Upper lobe of left lung (tissue), 6 donors: ENCODE measurements at regions not wholly inside any gene's neighbourhood (a gene's known extent, or its start where the extent isn't known, plus 50 kb on each side); places are given as distances from the start of the nearest gene placed in this dataset.

ENCODE experiments used
- ATAC-seq, 2 donors: fragments of 200-7000 bp; cut with Tn5 transposase; one replicate each; pipeline ENCODE4 v1.9.1; 2022; ENCODE audit warnings: mild to moderate bottlenecking in 2 of 2, moderate library complexity in 2 of 2; ENCODE audit not compliant: low FRiP score in 2 of 2
- DNase-seq, 2 donors: peaks; one replicate each; pipeline ENCODE4 v3.0.0-alpha.2; 2019 to 2020
- H3K27ac ChIP-seq, 4 donors: fragments of 200-600 bp; sonication (generic); one replicate each; pipeline ENCODE4 v1.5.1; 2016 to 2019
- H3K27me3 ChIP-seq, 4 donors: fragments of 200-600 bp; sonication (generic); one replicate each; pipeline ENCODE4 v1.5.1; 2017 to 2019
- H3K36me3 ChIP-seq, 4 donors: fragments of 200-600 bp; sonication (generic); one replicate each; pipeline ENCODE4 v1.5.1; 2016 to 2019
- H3K4me1 ChIP-seq, 4 donors: fragments of 200-600 bp; sonication (generic); one replicate each; pipeline ENCODE4 v1.5.1; 2018 to 2019
- H3K4me3 ChIP-seq, 4 donors: fragments of 200-600 bp; sonication (generic); one replicate each; pipeline ENCODE4 v1.5.1; 2017 to 2019; ENCODE audit warnings: mild to moderate bottlenecking in 2 of 4, moderate library complexity in 1 of 4
- H3K9me3 ChIP-seq, 4 donors: fragments of 200-600 bp; sonication (generic); one replicate each; pipeline ENCODE4 v1.5.1; 2018 to 2019
- CTCF ChIP-seq, 6 experiments: fragments of 450-650 bp in 4 of 6; fragments of 200-600 bp in 2 of 6; sonication (generic) in 2 of 6; IDR thresholded peaks; one replicate each; pipeline ENCODE4 v1.5.1; 2016 to 2019; ENCODE audit warnings: antibody characterized with exemption in 6 of 6
- EP300 ChIP-seq, 4 donors: sonication (generic); formaldehyde crosslinking; IDR thresholded peaks; one replicate each; pipeline ENCODE4 v1.5.1; 2017; ENCODE audit warnings: antibody characterized with exemption in 4 of 4, control low read depth in 2 of 4
- POLR2A ChIP-seq, 4 donors: fragments of 450-650 bp; IDR thresholded peaks; one replicate each; pipeline ENCODE4 v1.5.1; 2016 to 2017; ENCODE audit warnings: antibody characterized with exemption in 4 of 4, mild to moderate bottlenecking in 2 of 4
- POLR2AphosphoS5 ChIP-seq, 2 donors: sonication (generic); formaldehyde crosslinking; IDR thresholded peaks; one replicate each; pipeline ENCODE4 v1.5.1; 2017; ENCODE audit warnings: antibody characterized with exemption in 2 of 2
- WGBS, 2 donors: methylation state at CpG; one replicate each; pipeline ENCODE4 v1.1.5; 2017 to 2018; 5-methylcytosine and 5-hydroxymethylcytosine counted together
- donor health status: DM: no; HTN: no; CAD: no; lungs with moderate emphysema.
- donor health status: DM: no; HTN: yes; CAD: no; lungs with severe emphysema.

GRCh38 chr22:49302150-49302460 lies 525.6 kb downstream of the BRD1 start:
- TF ChIP-seq POLR2AphosphoS5 (IDR thresholded peaks at IDR 0.05): no peak
- TF ChIP-seq EP300 (IDR thresholded peaks at IDR 0.05): no peak
- TF ChIP-seq POLR2A (IDR thresholded peaks at IDR 0.05): no peak
- no peak for TF ChIP-seq CTCF (IDR thresholded peaks at IDR 0.05)
- ATAC-seq (no peak), DNase-seq (no peak)
- Histone ChIP-seq H3K36me3 (no peaks in the 10 kb centered on the region), H3K27me3 (peaks cover 0 to 4% (median 0%) of the 10 kb centered on the region in 4 donors), H3K9me3 (no peaks in the 10 kb centered on the region), H3K4me3 (no peak overlapping the region), H3K27ac (no peak overlapping the region), H3K4me1 (peaks cover 0 to 6% (median 1%) of the 10 kb centered on the region in 4 donors)
- 93% methylated on average over 6 to 11 of the region's 11 CpGs for WGBS, 2 donors

GRCh38 chr22:49301398-49302149 lies 526.1 kb downstream of the BRD1 start:
- WGBS, 2 donors: 92 to 93% methylated on average over 17 to 30 of the region's 37 CpGs
- no peak for ATAC-seq
- Histone ChIP-seq H3K9me3 (no peaks in the 10 kb centered on the region), H3K4me1 (peaks cover 0 to 6% (median 1%) of the 10 kb centered on the region in 4 donors), H3K27me3 (peaks cover 0 to 4% (median 0%) of the 10 kb centered on the region in 4 donors), H3K4me3 (no peak overlapping the region), H3K36me3 (no peaks in the 10 kb centered on the region), H3K27ac (no peak overlapping the region)
- DNase-seq: peak; percentile 20 to 81
- no peak for TF ChIP-seq POLR2A (IDR thresholded peaks at IDR 0.05)
- TF ChIP-seq POLR2AphosphoS5 (IDR thresholded peaks at IDR 0.05): no peak
- TF ChIP-seq EP300 (IDR thresholded peaks at IDR 0.05): no peak
- TF ChIP-seq CTCF (IDR thresholded peaks at IDR 0.05): no peak

DNA sequence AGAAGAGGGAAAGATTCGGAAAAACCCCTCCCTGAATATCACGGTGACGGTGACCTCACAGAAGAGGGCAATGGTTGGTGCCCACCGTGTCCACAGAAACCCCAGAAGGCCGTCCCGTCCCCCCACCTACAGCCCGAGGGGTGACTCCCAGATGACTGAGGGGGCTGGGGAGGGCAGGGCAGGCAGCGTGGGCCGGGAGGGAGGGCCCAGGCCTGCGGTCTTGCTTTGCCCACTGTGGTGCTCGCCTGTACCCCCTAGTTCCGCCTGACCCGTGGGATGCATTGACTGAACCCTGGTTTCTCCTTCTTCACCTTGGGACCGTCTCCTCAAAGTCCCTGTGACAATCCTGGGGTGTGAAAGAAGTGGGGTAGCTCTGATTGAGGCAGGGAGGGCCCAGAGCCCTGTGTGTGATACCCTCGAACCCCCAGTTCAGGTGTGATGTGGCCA lies 526.7 kb downstream of the BRD1 start:
- WGBS, 2 donors: 84 to 85% methylated on average over 10 to 15 of the region's 15 CpGs
- H3K27ac ChIP-seq: no peak overlapping the region
- ATAC-seq (no peak), DNase-seq (peak in 1 of 2 donors; percentile 11)
- no peaks in the 10 kb centered on the region for H3K9me3 ChIP-seq
- TF ChIP-seq EP300 (IDR thresholded peaks at IDR 0.05): no peak
- TF ChIP-seq POLR2AphosphoS5 (IDR thresholded peaks at IDR 0.05): no peak
- TF ChIP-seq CTCF (IDR thresholded peaks at IDR 0.05): no peak
- TF ChIP-seq POLR2A (IDR thresholded peaks at IDR 0.05): no peak
- H3K4me1 ChIP-seq: peaks cover 0 to 6% (median 1%) of the 10 kb centered on the region in 4 donors
- no peaks in the 10 kb centered on the region for H3K36me3 ChIP-seq
- H3K27me3 ChIP-seq: peaks cover 0 to 4% (median 0%) of the 10 kb centered on the region in 4 donors
- H3K4me3 ChIP-seq: no peak overlapping the region

- DNase-seq (no peak), ATAC-seq (no peak)
- no peak overlapping the region for H3K4me3 ChIP-seq
- H3K27me3 ChIP-seq: peaks cover 0 to 4% (median 0%) of the 10 kb centered on the region in 4 donors
- 85 to 91% methylated on average over 11 of the region's 11 CpGs for WGBS, 2 donors
- no peak overlapping the region for H3K27ac ChIP-seq
- TF ChIP-seq CTCF (IDR thresholded peaks at IDR 0.05) (no peak), EP300 (IDR thresholded peaks at IDR 0.05) (no peak), POLR2A (IDR thresholded peaks at IDR 0.05) (no peak), POLR2AphosphoS5 (IDR thresholded peaks at IDR 0.05) (no peak)
- peaks cover 0 to 5% (median 1%) of the 10 kb centered on the region in 4 donors for H3K4me1 ChIP-seq
- no peaks in the 10 kb centered on the region for H3K9me3 ChIP-seq
- H3K36me3 ChIP-seq: no peaks in the 10 kb centered on the region
These were observed 527.4 kb downstream of the BRD1 start for GRCh38 chr22:49300241-49300640.

DNA sequence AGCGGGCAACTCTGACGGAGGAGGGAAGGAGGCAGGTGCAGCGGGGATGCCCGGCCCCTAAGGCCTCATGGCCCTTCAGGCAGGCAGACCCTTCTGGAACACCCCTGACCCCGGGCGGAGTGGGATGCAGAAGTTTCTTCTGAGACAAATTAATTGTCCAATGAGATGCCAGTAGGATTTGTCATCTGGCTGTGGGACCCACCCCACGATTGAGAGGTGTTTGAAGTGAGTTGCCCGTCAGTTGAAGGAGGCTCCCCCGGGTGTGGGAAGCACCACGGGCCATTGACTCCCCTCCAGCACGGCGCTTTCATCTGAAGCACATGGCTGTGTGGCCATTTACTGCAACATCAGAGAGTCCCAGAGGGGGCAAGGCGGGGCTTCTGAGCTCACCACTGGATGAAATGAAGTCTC lies 527.8 kb downstream of the BRD1 start:
- Histone ChIP-seq H3K36me3 (no peaks in the 10 kb centered on the region), H3K4me1 (peaks cover 0 to under 1% (median 0%) of the 10 kb centered on the region in 4 donors), H3K27me3 (peaks cover 0 to 4% (median 0%) of the 10 kb centered on the region in 4 donors), H3K27ac (no peak overlapping the region), H3K9me3 (no peaks in the 10 kb centered on the region), H3K4me3 (no peak overlapping the region)
- ATAC-seq: no peak
- TF ChIP-seq POLR2AphosphoS5 (IDR thresholded peaks at IDR 0.05) (no peak), EP300 (IDR thresholded peaks at IDR 0.05) (no peak)
- WGBS, 2 donors: 81 to 87% methylated on average over 8 to 13 of the region's 13 CpGs
- peak in 1 of 2 donors; percentile 15 for DNase-seq
